ENCODE measurements at regions not wholly inside any gene's neighbourhood (a gene's known extent, or its start where the extent isn't known, plus 50 kb on each side); places are given as distances from the start of the nearest gene placed in this dataset.

- intact Hi-C loops (cut with DNase I): no loop called here
- WGBS, 2 donors: 74 to 83% methylated on average over 3 of the region's 3 CpGs
These were observed 236.3 kb upstream of the NAV3 start for GRCh38 chr12:77594366-77594765.

DNA sequence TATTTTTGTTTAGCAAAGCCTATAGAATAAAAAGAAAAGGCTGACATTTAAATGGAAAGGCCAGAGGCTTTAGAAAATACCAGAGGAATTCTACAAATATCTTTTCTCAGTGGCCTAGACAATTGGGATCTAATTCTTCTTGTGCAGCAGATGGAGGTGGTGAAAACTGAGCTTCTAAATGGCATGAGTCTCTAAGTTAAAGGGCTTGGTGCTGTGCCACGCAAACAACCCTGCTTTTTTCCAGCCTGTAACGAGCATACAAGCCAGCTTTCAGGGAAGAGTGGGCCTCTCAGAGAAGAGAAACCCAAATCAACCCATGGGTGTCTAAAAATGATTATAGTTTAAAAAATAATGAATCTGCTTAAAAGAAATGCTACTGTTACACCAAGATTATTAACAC lies 237.9 kb upstream of the NAV3 start:
- no peak for DNase-seq
- no peaks in the 10 kb centered on the region for H3K36me3 ChIP-seq (replicated peaks in 1 of 2; ENCODE audit: insufficient read depth in 1 of 2, low read depth in 2 of 2)
- no peaks in the 10 kb centered on the region for H3K27me3 ChIP-seq
- H3K4me3 ChIP-seq: no peak overlapping the region
- intact Hi-C loops (cut with DNase I): no loop called here
- no peak overlapping the region for H3K27ac ChIP-seq
- ATAC-seq: no peak
- no peak for TF ChIP-seq POLR2A (IDR thresholded peaks at IDR 0.05)
- TF ChIP-seq, protein P1, sequence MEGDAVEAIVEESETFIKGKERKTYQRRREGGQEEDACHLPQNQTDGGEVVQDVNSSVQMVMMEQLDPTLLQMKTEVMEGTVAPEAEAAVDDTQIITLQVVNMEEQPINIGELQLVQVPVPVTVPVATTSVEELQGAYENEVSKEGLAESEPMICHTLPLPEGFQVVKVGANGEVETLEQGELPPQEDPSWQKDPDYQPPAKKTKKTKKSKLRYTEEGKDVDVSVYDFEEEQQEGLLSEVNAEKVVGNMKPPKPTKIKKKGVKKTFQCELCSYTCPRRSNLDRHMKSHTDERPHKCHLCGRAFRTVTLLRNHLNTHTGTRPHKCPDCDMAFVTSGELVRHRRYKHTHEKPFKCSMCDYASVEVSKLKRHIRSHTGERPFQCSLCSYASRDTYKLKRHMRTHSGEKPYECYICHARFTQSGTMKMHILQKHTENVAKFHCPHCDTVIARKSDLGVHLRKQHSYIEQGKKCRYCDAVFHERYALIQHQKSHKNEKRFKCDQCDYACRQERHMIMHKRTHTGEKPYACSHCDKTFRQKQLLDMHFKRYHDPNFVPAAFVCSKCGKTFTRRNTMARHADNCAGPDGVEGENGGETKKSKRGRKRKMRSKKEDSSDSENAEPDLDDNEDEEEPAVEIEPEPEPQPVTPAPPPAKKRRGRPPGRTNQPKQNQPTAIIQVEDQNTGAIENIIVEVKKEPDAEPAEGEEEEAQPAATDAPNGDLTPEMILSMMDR (IDR thresholded peaks at IDR 0.05): no peak
- H3K9me3 ChIP-seq: no peaks in the 10 kb centered on the region
- 63 to 92% methylated on average over 2 of the region's 2 CpGs for WGBS, 2 donors
- no peaks in the 10 kb centered on the region for H3K4me1 ChIP-seq

More at GRCh38 chr12:77594366-77594765, 236.3 kb upstream of the NAV3 start:
- TF ChIP-seq, protein P1 (IDR thresholded peaks at IDR 0.05): no peak
- no peak for TF ChIP-seq POLR2A (IDR thresholded peaks at IDR 0.05)
- Histone ChIP-seq H3K36me3 (replicated peaks in 1 of 2; ENCODE audit: insufficient read depth in 1 of 2, low read depth in 2 of 2) (no peaks in the 10 kb centered on the region), H3K4me3 (no peak overlapping the region), H3K4me1 (no peaks in the 10 kb centered on the region), H3K27ac (no peak overlapping the region), H3K9me3 (no peaks in the 10 kb centered on the region), H3K27me3 (no peaks in the 10 kb centered on the region)
- no peak for ATAC-seq
- no peak for DNase-seq

- intact Hi-C loops (cut with DNase I): no loop called here
- TF ChIP-seq POLR2A (IDR thresholded peaks at IDR 0.05): no peak
- TF ChIP-seq, protein P1 (IDR thresholded peaks at IDR 0.05): no peak
- H3K9me3 ChIP-seq: no peaks in the 10 kb centered on the region
- DNase-seq (peak in 3 of 4 donors; percentile 14 to 21 (median 19)), ATAC-seq (no peak)
- no peaks in the 10 kb centered on the region for H3K27me3 ChIP-seq
- WGBS, 2 donors: 63 to 74% methylated on average over 9 of the region's 9 CpGs
- no peak overlapping the region for H3K27ac ChIP-seq
- H3K4me1 ChIP-seq: no peaks in the 10 kb centered on the region
- H3K4me3 ChIP-seq: no peak overlapping the region
- no peaks in the 10 kb centered on the region for H3K36me3 ChIP-seq (replicated peaks in 1 of 2; ENCODE audit: insufficient read depth in 1 of 2, low read depth in 2 of 2)
These were observed 238.5 kb upstream of the NAV3 start for GRCh38 chr12:77591959-77592743.

DNA sequence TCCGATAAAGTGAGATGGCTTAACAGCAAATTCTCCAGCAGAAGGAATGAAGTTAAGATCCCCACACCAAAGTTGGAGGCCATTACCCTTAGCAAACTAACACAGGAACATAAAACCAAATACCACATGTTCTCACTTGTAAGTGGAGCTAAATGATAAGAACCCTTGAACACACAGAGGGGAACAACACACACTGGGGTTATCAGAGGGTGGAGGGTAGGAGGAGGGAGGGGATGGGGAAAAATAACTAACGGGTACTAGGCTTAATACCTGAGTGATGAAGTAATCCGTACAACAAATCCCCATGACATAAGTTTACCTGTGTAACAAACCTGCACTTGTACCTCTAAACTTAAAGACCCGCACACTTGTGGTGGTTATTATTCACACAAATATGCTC lies 240.4 kb upstream of the NAV3 start:
- TF ChIP-seq POLR2A (IDR thresholded peaks at IDR 0.05): no peak
- TF ChIP-seq, protein P1 (IDR thresholded peaks at IDR 0.05): no peak
- no peak for ATAC-seq

DNA sequence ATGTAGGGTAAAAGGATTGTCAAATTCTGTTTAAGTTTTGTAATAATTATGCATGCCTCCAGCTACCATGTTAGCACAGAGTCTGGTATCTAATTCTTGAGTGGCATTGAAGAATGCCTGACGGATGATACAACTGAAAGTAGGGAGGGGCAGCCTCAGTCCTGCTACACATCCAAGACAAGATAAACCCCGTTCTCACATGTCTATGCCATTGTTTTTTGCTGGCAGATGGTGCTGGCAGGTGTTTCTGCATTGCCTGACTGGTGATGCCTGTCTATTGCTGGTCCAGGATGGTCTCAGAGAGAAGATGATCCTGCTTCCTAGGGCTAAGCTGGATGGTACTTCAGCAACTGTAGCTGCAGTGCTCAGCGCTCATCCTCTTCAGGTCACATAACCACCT lies 245.8 kb upstream of the NAV3 start:
- no peak overlapping the region for H3K4me3 ChIP-seq
- intact Hi-C loops (cut with DNase I): no loop called here
- no peak for ATAC-seq
- DNase-seq: no peak
- H3K27me3 ChIP-seq: no peaks in the 10 kb centered on the region
- no peaks in the 10 kb centered on the region for H3K36me3 ChIP-seq (replicated peaks in 1 of 2; ENCODE audit: insufficient read depth in 1 of 2, low read depth in 2 of 2)
- H3K4me1 ChIP-seq: no peaks in the 10 kb centered on the region
- no peak for TF ChIP-seq POLR2A (IDR thresholded peaks at IDR 0.05)
- TF ChIP-seq, protein P1 (IDR thresholded peaks at IDR 0.05): no peak
- no peaks in the 10 kb centered on the region for H3K9me3 ChIP-seq
- H3K27ac ChIP-seq: no peak overlapping the region
- 71 to 78% methylated on average over 3 of the region's 3 CpGs for WGBS, 2 donors

More for the DNA sequence above, 240.4 kb upstream of the NAV3 start:
- intact Hi-C loops (cut with DNase I): no loop called here
- no peaks in the 10 kb centered on the region for H3K36me3 ChIP-seq (replicated peaks in 1 of 2; ENCODE audit: insufficient read depth in 1 of 2, low read depth in 2 of 2)
- H3K9me3 ChIP-seq: no peaks in the 10 kb centered on the region
- no peaks in the 10 kb centered on the region for H3K27me3 ChIP-seq
- H3K4me3 ChIP-seq: no peak overlapping the region
- 48 to 66% methylated on average over 4 of the region's 4 CpGs for WGBS, 2 donors
- H3K27ac ChIP-seq: no peak overlapping the region
- no peaks in the 10 kb centered on the region for H3K4me1 ChIP-seq
- no peak for DNase-seq
